Transverse colon (tissue), 4 donors: ENCODE measurements at regions not wholly inside any gene's neighbourhood (a gene's known extent, or its start where the extent isn't known, plus 50 kb on each side); places are given as distances from the start of the nearest gene placed in this dataset.

ENCODE experiments used
- DNase-seq: peaks from one replicate; pipeline ENCODE4 v3.0.0-alpha.2; 2019
- H3K27ac ChIP-seq, 4 donors: fragments of 200-600 bp; sonication (generic); 2 replicates each; pipeline ENCODE4 v1.5.1; 2016 to 2018; ENCODE audit warnings: inconsistent platforms in 4 of 4
- H3K27me3 ChIP-seq: fragments of 200-600 bp; sonication (generic); 2 replicates; pipeline ENCODE4 v1.5.1; 2017; ENCODE audit warnings: inconsistent platforms
- H3K36me3 ChIP-seq, 4 donors: fragments of 200-600 bp; sonication (generic); 2 replicates each; pipeline ENCODE4 v1.5.1; 2017 to 2019; ENCODE audit warnings: inconsistent platforms in 4 of 4
- H3K4me1 ChIP-seq, 4 donors: fragments of 200-600 bp; sonication (generic); 2 replicates each; pipeline ENCODE4 v1.5.1; 2017 to 2020; ENCODE audit warnings: inconsistent platforms in 4 of 4
- H3K4me3 ChIP-seq, 4 donors: fragments of 200-600 bp; sonication (generic); 1 replicate in 1 of 4; 2 replicates in 3 of 4; pipeline versions ENCODE4 v1.5.1 to v1.6.1; 2017 to 2019; ENCODE audit warnings: inconsistent platforms in 4 of 4
- H3K9me3 ChIP-seq, 2 donors: fragments of 200-600 bp; sonication (generic); 2 replicates each; pipeline ENCODE4 v1.5.1; 2017 to 2019; ENCODE audit warnings: inconsistent platforms in 2 of 2
- EP300 ChIP-seq: sonication (generic); formaldehyde crosslinking; IDR thresholded peaks from one replicate; pipeline ENCODE4 v1.6.1; 2017; ENCODE audit warnings: antibody characterized with exemption, low read depth
- POLR2A ChIP-seq: fragments of 450-650 bp; IDR thresholded peaks from one replicate; pipeline ENCODE4 v1.6.1; 2016; ENCODE audit warnings: antibody characterized with exemption, mild to moderate bottlenecking, moderate library complexity
- POLR2AphosphoS5 ChIP-seq, 3 donors: sonication (generic); formaldehyde crosslinking; IDR thresholded peaks; one replicate each; pipeline ENCODE4 v1.6.1; 2016; ENCODE audit warnings: antibody characterized with exemption in 3 of 3
- WGBS, 2 donors: methylation state at CpG; one replicate each; pipeline ENCODE4 v1.1.5; 2018; ENCODE audit warnings: low coverage in 1 of 2; 5-methylcytosine and 5-hydroxymethylcytosine counted together
- in situ Hi-C, 4 donors: fragments of 200-750 bp; cut with MboI; loops; one replicate each; pipeline versions ENCODE4 v1.15.0 to v1.15.1; 2017; ENCODE audit warnings: low sequenced_read_pairs in 3 of 4, low pct_ligation_motif_present in 1 of 4, low pct_unique_long_range_greater_than_20kb in 1 of 4
- intact Hi-C: fragments of 100-400 bp; cut with DNase I; formaldehyde crosslinking; loops from one replicate; pipeline ENCODE4 v1.15.1; 2023; ENCODE audit warnings: low total_unique reads
- TF ChIP-seq, protein P1 (sequence below), 5 experiments: fragments of 200-600 bp in 3 of 5; fragments of 450-650 bp in 2 of 5; sonication (generic) in 3 of 5; IDR thresholded peaks; 1 replicate in 2 of 5; 2 replicates in 3 of 5; pipeline ENCODE4 v1.5.1; 2016 to 2017; ENCODE audit warnings: antibody characterized with exemption in 5 of 5, inconsistent platforms in 3 of 5, mild to moderate bottlenecking in 2 of 5, moderate library complexity in 1 of 5

DNA sequence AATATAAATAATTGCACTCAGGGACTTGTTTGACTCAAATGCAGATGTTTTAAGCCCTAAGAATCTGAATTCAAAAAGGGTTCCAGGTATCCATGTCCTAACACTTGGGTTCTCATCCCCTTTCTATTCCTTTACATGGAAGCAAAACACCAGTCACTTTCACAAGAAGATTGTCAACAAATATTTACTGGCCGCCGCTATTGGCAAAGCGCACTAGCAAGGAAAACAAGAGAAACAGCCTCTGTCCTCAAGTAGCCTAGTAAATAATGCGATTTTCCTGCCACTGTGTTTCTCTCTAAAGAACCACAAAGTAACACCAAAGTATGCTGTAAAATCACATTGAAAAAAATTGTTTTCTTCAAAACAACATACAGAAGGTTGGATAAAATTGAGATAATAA lies 66.7 kb upstream of the EZH2 start:
- 94 to 95% methylated on average over 4 of the region's 4 CpGs for WGBS, 2 donors
- no peaks in the 10 kb centered on the region for H3K36me3 ChIP-seq
- no peaks in the 10 kb centered on the region for H3K4me1 ChIP-seq
- no peak for TF ChIP-seq EP300
- TF ChIP-seq, protein P1, sequence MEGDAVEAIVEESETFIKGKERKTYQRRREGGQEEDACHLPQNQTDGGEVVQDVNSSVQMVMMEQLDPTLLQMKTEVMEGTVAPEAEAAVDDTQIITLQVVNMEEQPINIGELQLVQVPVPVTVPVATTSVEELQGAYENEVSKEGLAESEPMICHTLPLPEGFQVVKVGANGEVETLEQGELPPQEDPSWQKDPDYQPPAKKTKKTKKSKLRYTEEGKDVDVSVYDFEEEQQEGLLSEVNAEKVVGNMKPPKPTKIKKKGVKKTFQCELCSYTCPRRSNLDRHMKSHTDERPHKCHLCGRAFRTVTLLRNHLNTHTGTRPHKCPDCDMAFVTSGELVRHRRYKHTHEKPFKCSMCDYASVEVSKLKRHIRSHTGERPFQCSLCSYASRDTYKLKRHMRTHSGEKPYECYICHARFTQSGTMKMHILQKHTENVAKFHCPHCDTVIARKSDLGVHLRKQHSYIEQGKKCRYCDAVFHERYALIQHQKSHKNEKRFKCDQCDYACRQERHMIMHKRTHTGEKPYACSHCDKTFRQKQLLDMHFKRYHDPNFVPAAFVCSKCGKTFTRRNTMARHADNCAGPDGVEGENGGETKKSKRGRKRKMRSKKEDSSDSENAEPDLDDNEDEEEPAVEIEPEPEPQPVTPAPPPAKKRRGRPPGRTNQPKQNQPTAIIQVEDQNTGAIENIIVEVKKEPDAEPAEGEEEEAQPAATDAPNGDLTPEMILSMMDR (IDR thresholded peaks at IDR 0.05), result no peak
- no peak for TF ChIP-seq POLR2A
- no peak overlapping the region for H3K4me3 ChIP-seq
- intact Hi-C loops (no loop called here), in situ Hi-C loops (loop anchor here in 3 of 4 donors (10.0 to 25.0 kb wide), 3 partner anchors 89 to 689 kb away; no protein-coding TSS in a partner anchor)
- no peak for DNase-seq
- H3K27ac ChIP-seq, result no peak overlapping the region
- H3K9me3 ChIP-seq, result no peaks in the 10 kb centered on the region
- H3K27me3 ChIP-seq, result no peaks in the 10 kb centered on the region

DNA sequence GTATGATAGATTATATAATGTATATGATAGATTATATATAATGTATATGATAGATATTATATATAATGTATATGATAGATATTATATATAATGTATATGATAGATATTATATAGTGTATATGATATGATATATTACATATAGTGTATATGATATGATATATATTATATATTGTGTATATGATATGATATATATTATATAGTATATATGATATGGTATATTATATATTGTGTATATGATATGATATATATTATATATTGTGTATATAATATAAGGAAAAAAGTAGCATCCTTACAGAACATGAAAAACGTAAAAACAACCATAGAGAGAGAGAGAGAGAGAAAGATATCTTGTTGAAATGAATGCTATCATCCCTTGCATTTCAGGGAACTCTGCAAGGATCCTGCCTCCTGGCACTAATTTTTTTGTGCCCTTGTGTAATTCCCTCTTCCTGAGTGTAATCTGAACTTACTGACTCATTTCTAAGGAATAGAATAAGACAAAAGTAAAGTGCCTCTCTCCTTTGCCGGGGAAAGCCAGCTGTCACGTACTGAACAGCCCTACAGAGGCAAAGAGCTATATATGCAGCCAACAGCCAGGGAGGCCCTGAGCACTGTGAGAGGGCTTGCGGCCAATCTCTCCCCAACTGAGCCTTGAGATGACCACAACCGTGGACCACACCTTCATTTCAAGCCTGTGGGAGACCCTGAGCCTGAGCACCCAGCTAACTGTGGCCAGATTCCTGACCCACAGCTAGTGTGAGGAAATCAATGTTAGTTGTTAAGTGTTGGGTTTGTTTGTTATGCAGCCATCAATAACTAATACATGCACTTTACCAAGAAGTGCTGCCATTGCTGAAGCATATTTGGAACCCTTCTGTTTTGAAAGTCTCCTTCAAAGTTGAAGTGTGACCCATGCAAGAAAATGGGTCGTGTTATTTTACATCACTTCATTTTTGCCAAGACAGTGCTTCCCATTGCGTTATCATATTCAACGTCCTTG lies 61.1 kb upstream of the EZH2 start:
- 70 to 76% methylated on average over 4 to 8 of the region's 8 CpGs for WGBS, 2 donors
- in situ Hi-C loops, result no loop called here
- no peak overlapping the region for H3K4me3 ChIP-seq

GRCh38 chr7:148941598-148942275 lies 57.6 kb upstream of the EZH2 start:
- intact Hi-C loops, result no loop called here
- no peaks in the 10 kb centered on the region for H3K9me3 ChIP-seq
- DNase-seq, result peak; percentile 72
- peaks cover 0 to 19% (median 6%) of the 10 kb centered on the region in 4 donors for H3K4me1 ChIP-seq
- peak overlapping the region; percentile 86 to 90 (median 88) for H3K27ac ChIP-seq
- in situ Hi-C loops, result no loop called here
- H3K27me3 ChIP-seq, result no peaks in the 10 kb centered on the region
- TF ChIP-seq EP300 (no peak), POLR2AphosphoS5 (IDR thresholded peaks at IDR 0.05) (no peak), POLR2A (peak; percentile 2)
- TF ChIP-seq, protein P1 (IDR thresholded peaks at IDR 0.05), result peak; percentile 48 to 75 (median 51)
- WGBS, 2 donors, result 7 to 15% methylated on average over 12 to 17 of the region's 17 CpGs
- H3K36me3 ChIP-seq, result no peaks in the 10 kb centered on the region
- H3K4me3 ChIP-seq, result peak overlapping the region; percentile 58 to 80 (median 72)

More for the DNA sequence above, 61.1 kb upstream of the EZH2 start:
- no peaks in the 10 kb centered on the region for H3K9me3 ChIP-seq
- no peaks in the 10 kb centered on the region for H3K36me3 ChIP-seq
- no peak for TF ChIP-seq POLR2A
- TF ChIP-seq, protein P1 (IDR thresholded peaks at IDR 0.05), result no peak
- TF ChIP-seq POLR2AphosphoS5 (IDR thresholded peaks at IDR 0.05), result no peak
- no peak for TF ChIP-seq EP300
- DNase-seq, result no peak
- intact Hi-C loops, result no loop called here
- H3K27ac ChIP-seq, result no peak overlapping the region
- no peaks in the 10 kb centered on the region for H3K27me3 ChIP-seq
- H3K4me1 ChIP-seq, result peaks cover 0 to 12% (median 3%) of the 10 kb centered on the region in 4 donors
